HCT116 (cell line): ENCODE measurements at regions not wholly inside any gene's neighbourhood (a gene's known extent, or its start where the extent isn't known, plus 50 kb on each side); places are given as distances from the start of the nearest gene placed in this dataset.

Experiments used
- ATAC-seq: fragments of 200-7000 bp; cut with Tn5 transposase; 2 replicates; pipeline ENCODE4 v1.9.1; 2020; ENCODE audit warnings: mild to moderate bottlenecking, moderate library complexity
- BruUV-seq: library from RNA; stranded (reverse); fragments of 400-500 nt; replicated peaks from 2 replicates; lab custom pipeline; 2021; lab: Mats Ljungman, UMichigan
- CTCF ChIA-PET: fragments of 300-600 bp; sonication (Branson Sonifier 250); formaldehyde crosslinking; loops from one replicate; lab custom pipeline; 2021; ENCODE audit warnings: antibody characterized with exemption; lab: Charles Lee
- POLR2A ChIA-PET: fragments of 300-600, 350-600 bp; sonication (Branson Sonifier 250); formaldehyde crosslinking; loops from one replicate; lab custom pipeline; 2021; ENCODE audit warnings: antibody characterized with exemption; lab: Charles Lee
- RAD21 ChIA-PET, 2 experiments: fragments of 300-600 bp; sonication (Branson Sonifier 250); formaldehyde crosslinking; loops; one replicate each; lab custom pipeline; 2023; ENCODE audit warnings: low total read pairs in 2 of 2; ENCODE audit not compliant: uncharacterized antibody in 2 of 2, unreplicated experiment in 2 of 2, low non-redundant PET in 1 of 2; lab: Charles Lee
- DNase-seq: peaks from one replicate; pipeline ENCODE4 v3.0.0-alpha.2; 2010; ENCODE audit warnings: low read depth, low spot score
- H2AFZ ChIP-seq: fragments of 200-600 bp; shearing (Covaris generic), sonication (generic); 2 replicates; pipeline ENCODE4 v1.6.1; 2017; ENCODE audit warnings: low read depth, mixed run types, mixed read lengths, antibody characterized with exemption, low read length; ENCODE audit not compliant: poor library complexity, severe bottlenecking
- H3K27ac ChIP-seq: 2 replicates; pipeline ENCODE4 v1.5.1; 2012; ENCODE audit warnings: low read depth, low read length
- H3K27me3 ChIP-seq: fragments of 200-600 bp; sonication (generic); 2 replicates; pipeline ENCODE4 v1.6.1; 2016; ENCODE audit warnings: mixed run types, low read length, mixed read lengths; ENCODE audit not compliant: insufficient read depth
- H3K36me3 ChIP-seq, 2 experiments: fragments of 200-500 bp in 1 of 2; fragments of 200-600 bp in 1 of 2; sonication (Bioruptor generic) in 1 of 2; sonication (generic) in 1 of 2; 2 replicates each; pipeline versions ENCODE4 v1.5.1 to v1.6.1; 2014 to 2016; ENCODE audit warnings: low read length in 2 of 2, inconsistent platforms in 1 of 2, mixed read lengths in 1 of 2, mixed run types in 1 of 2; ENCODE audit not compliant: insufficient read depth in 2 of 2, control insufficient read depth in 1 of 2
- H3K4me1 ChIP-seq, 2 experiments: fragments of 200-600 bp in 1 of 2; sonication (generic) in 1 of 2; 2 replicates each; pipeline versions ENCODE4 v1.5.1 to v1.6.1; 2012 to 2017; ENCODE audit warnings: low read length in 2 of 2, inconsistent platforms in 1 of 2, mild to moderate bottlenecking in 1 of 2, mixed read lengths in 1 of 2, mixed run types in 1 of 2, moderate library complexity in 1 of 2; ENCODE audit not compliant: insufficient read depth in 2 of 2, control insufficient read depth in 1 of 2
- H3K4me2 ChIP-seq: fragments of 200-600 bp; sonication (generic); 2 replicates; pipeline ENCODE4 v1.6.1; 2017; ENCODE audit warnings: mixed run types, low read length, mixed read lengths
- H3K4me3 ChIP-seq, 2 experiments: fragments of 200-600 bp in 1 of 2; sonication (generic) in 1 of 2; replicated peaks in 1 of 2; 2 replicates each; pipeline ENCODE4 v1.5.1; 2011 to 2016; ENCODE audit warnings: low read length in 2 of 2, control low read depth in 1 of 2, low read depth in 1 of 2, mild to moderate bottlenecking in 1 of 2, mixed read lengths in 1 of 2, mixed run types in 1 of 2
- H3K79me2 ChIP-seq: fragments of 200-600 bp; sonication (generic); 2 replicates; pipeline ENCODE4 v1.6.1; 2017; ENCODE audit warnings: mild to moderate bottlenecking, mixed run types, low read length, moderate library complexity, mixed read lengths; ENCODE audit not compliant: insufficient read depth
- H3K9ac ChIP-seq: fragments of 200-600 bp; sonication (generic); 2 replicates; pipeline ENCODE4 v1.6.1; 2016; ENCODE audit warnings: low read length, mixed read lengths
- H3K9me2 ChIP-seq: fragments of 200-600 bp; sonication (generic), shearing (Covaris generic); 2 replicates; pipeline ENCODE4 v1.6.1; 2017; ENCODE audit warnings: mixed run types, mild to moderate bottlenecking, moderate library complexity; ENCODE audit not compliant: insufficient read depth
- H3K9me3 ChIP-seq, 2 experiments: fragments of 200-500 bp in 1 of 2; fragments of 200-600 bp in 1 of 2; sonication (Bioruptor generic) in 1 of 2; sonication (generic) in 1 of 2; 2 replicates each; pipeline ENCODE4 v1.6.1; 2014 to 2017; ENCODE audit warnings: low read length in 2 of 2, mixed read lengths in 2 of 2, inconsistent platforms in 1 of 2, low read depth in 1 of 2, mild to moderate bottlenecking in 1 of 2, mixed run types in 1 of 2, moderate library complexity in 1 of 2; ENCODE audit not compliant: control insufficient read depth in 1 of 2, insufficient read depth in 1 of 2
- H4K20me1 ChIP-seq: fragments of 200-600 bp; sonication (generic), shearing (Covaris generic); 2 replicates; pipeline ENCODE4 v1.6.1; 2017; ENCODE audit warnings: mixed run types, mild to moderate bottlenecking, moderate library complexity; ENCODE audit not compliant: insufficient read depth
- ATF3 ChIP-seq: IDR thresholded peaks from 2 replicates; pipeline ENCODE4 v1.6.1; 2012
- CBX3 ChIP-seq: IDR thresholded peaks from 2 replicates; pipeline ENCODE4 v1.6.1; 2012; ENCODE audit warnings: low read depth
- CEBPB ChIP-seq: IDR thresholded peaks from 2 replicates; pipeline ENCODE4 v1.6.1; 2012; ENCODE audit warnings: low read depth
- CTCF ChIP-seq, 3 experiments: fragments of 200-600 bp in 1 of 3; sonication (generic) in 1 of 3; IDR thresholded peaks in 2 of 3; conservative IDR thresholded peaks in 1 of 3; 2 replicates each; pipeline ENCODE4 v1.5.1; 2012 to 2017; ENCODE audit warnings: low read depth in 2 of 3, low read length in 2 of 3, antibody characterized with exemption in 1 of 3, borderline replicate concordance in 1 of 3, control low read depth in 1 of 3, mild to moderate bottlenecking in 1 of 3, mixed read lengths in 1 of 3, mixed run types in 1 of 3, moderate library complexity in 1 of 3; ENCODE audit not compliant: insufficient read depth in 1 of 3
- EGR1 ChIP-seq: IDR thresholded peaks from 2 replicates; pipeline ENCODE4 v1.6.1; 2012; ENCODE audit warnings: low read depth
- ELF1 ChIP-seq: IDR thresholded peaks from 2 replicates; pipeline ENCODE4 v1.6.1; 2012; ENCODE audit warnings: low read depth, borderline replicate concordance
- FOSL1 ChIP-seq: IDR thresholded peaks from 2 replicates; pipeline ENCODE4 v1.6.1; 2012; ENCODE audit warnings: low read depth
- JUND ChIP-seq: IDR thresholded peaks from 2 replicates; pipeline ENCODE4 v1.6.1; 2012
- MAX ChIP-seq: IDR thresholded peaks from 2 replicates; pipeline ENCODE4 v1.6.1; 2012
- POLR2AphosphoS5 ChIP-seq: IDR thresholded peaks from 2 replicates; pipeline ENCODE4 v1.6.1; 2011; ENCODE audit warnings: mild to moderate bottlenecking, low read depth, low read length, moderate library complexity
- RAD21 ChIP-seq: IDR thresholded peaks from 2 replicates; pipeline ENCODE4 v1.6.1; 2012; ENCODE audit warnings: low read depth, mild to moderate bottlenecking
- SIN3A ChIP-seq: IDR thresholded peaks from 2 replicates; pipeline ENCODE4 v1.6.1; 2012; ENCODE audit warnings: low read depth
- SP1 ChIP-seq: IDR thresholded peaks from 2 replicates; pipeline ENCODE4 v1.6.1; 2012; ENCODE audit warnings: low read depth
- SRF ChIP-seq: IDR thresholded peaks from 2 replicates; pipeline ENCODE4 v1.6.1; 2012; ENCODE audit warnings: low read depth
- TCF7L2 ChIP-seq: IDR thresholded peaks from 2 replicates; pipeline ENCODE4 v1.7.0; 2011; ENCODE audit warnings: borderline replicate concordance, inconsistent platforms; ENCODE audit not compliant: insufficient read depth, insufficient read length; ENCODE audit errors: extremely low read depth
- YY1 ChIP-seq: IDR thresholded peaks from 2 replicates; pipeline ENCODE4 v1.6.1; 2011; ENCODE audit warnings: low read length, low read depth, moderate library complexity, mild to moderate bottlenecking; ENCODE audit not compliant: insufficient replicate concordance; ENCODE audit errors: extremely low read depth
- ZBTB33 ChIP-seq: IDR thresholded peaks from 2 replicates; pipeline ENCODE4 v1.6.1; 2011; ENCODE audit warnings: mild to moderate bottlenecking, low read length, moderate library complexity; ENCODE audit not compliant: insufficient replicate concordance; ENCODE audit errors: extremely low read depth
- ZNF274 ChIP-seq: fragments of 200-500 bp; sonication (Bioruptor generic); IDR thresholded peaks from 2 replicates; pipeline ENCODE4 v1.6.1; 2014; ENCODE audit warnings: mild to moderate bottlenecking, low read depth, low read length, inconsistent platforms
- intact Hi-C: fragments of 100-400 bp; cut with micrococcal nuclease; formaldehyde crosslinking; loops from 2 replicates; pipeline ENCODE4 v1.10.0; 2022

GRCh38 chr16:59048876-59049275 lies 314.8 kb upstream of the GOT2 start:
- H3K9me2 ChIP-seq: no peaks in the 10 kb centered on the region
- DNase-seq (no peak), ATAC-seq (no peak)
- no TSS peak for BruUV-seq
- H3K4me3 ChIP-seq: no peak overlapping the region
- no peaks in the 10 kb centered on the region for H3K79me2 ChIP-seq
- intact Hi-C loops: no loop called here
- no peaks in the 10 kb centered on the region for H3K4me1 ChIP-seq
- ChIA-PET CTCF (no interaction called here), RAD21 (no interaction called here)
- no peaks in the 10 kb centered on the region for H4K20me1 ChIP-seq
- no peak overlapping the region for H3K4me2 ChIP-seq
- no peaks in the 10 kb centered on the region for H3K36me3 ChIP-seq
- H2AFZ ChIP-seq: no peak overlapping the region
- TF ChIP-seq YY1 (no peak), SRF (no peak), ZNF274 (no peak), MAX (no peak), ZBTB33 (no peak), JUND (no peak), ELF1 (no peak), POLR2AphosphoS5 (no peak), CEBPB (no peak), FOSL1 (no peak), SIN3A (no peak), EGR1 (no peak), CBX3 (no peak), RAD21 (no peak), TCF7L2 (no peak), CTCF (IDR thresholded peaks at IDR 0.05 in 2 of 3, conservative IDR thresholded peaks at IDR 0.05 in 1 of 3; ENCODE audit: borderline replicate concordance in 1 of 3, insufficient read depth in 1 of 3, low read depth in 2 of 3, low read length in 2 of 3) (no peak), SP1 (no peak), ATF3 (no peak)
- TF ChIP-seq, all 23 proteins: peak for 0
- POLR2A ChIA-PET: no interaction called here
- Histone ChIP-seq H3K27me3 (no peaks in the 10 kb centered on the region), H3K9ac (no peak overlapping the region), H3K9me3 (peaks cover 0 to 4% of the 10 kb centered on the region in 2 experiments; a peak in 2 of 4 replicates), H3K27ac (no peak overlapping the region)
